HepG2 (cell line): ENCODE measurements at regions not wholly inside any gene's neighbourhood (a gene's known extent, or its start where the extent isn't known, plus 50 kb on each side); places are given as distances from the start of the nearest gene placed in this dataset.
A peak's percentile ranks its signal among the peaks of the same experiment; 100 is the strongest.

ENCODE experiments used
- ATAC-seq: fragments of 200-7000 bp; cut with Tn5 transposase; 3 replicates; pipeline ENCODE4 v1.9.1; 2020; ENCODE audit warnings: mild to moderate bottlenecking, moderate library complexity
- BruUV-seq: library from RNA; stranded (reverse); fragments of 400-500 nt; replicated peaks from 2 replicates; lab custom pipeline; 2021; lab: Mats Ljungman, UMichigan
- CTCF ChIA-PET: fragments of 300-600 bp; formaldehyde crosslinking; extraction: SDS; loops from one replicate; lab custom pipeline; 2021; ENCODE audit warnings: low total read pairs, inconsistent platforms, low intra/inter-chr PET ratio; lab: Yijun Ruan, JAX
- POLR2A ChIA-PET: fragments of 350-600 bp; sonication (Branson Sonifier 250); formaldehyde crosslinking; loops from one replicate; lab custom pipeline; 2020; ENCODE audit warnings: antibody characterized with exemption, inconsistent platforms; lab: Yijun Ruan, JAX
- DNase-seq: peaks from one replicate; pipeline ENCODE4 v3.0.0-alpha.2; 2015; ENCODE audit warnings: low spot score
- FAIRE-seq: peaks from 3 replicates; lab custom pipeline; 2011; peaks lifted over from hg19 to GRCh38; lab: Jason Lieb, UNC
- H2AFZ ChIP-seq: one replicate; pipeline ENCODE4 v1.6.1; 2011; ENCODE audit warnings: low read length, inconsistent platforms
- H3K27ac ChIP-seq: fragments of 300-600 bp; 3 replicates; pipeline ENCODE4 v1.8.0; 2011; ENCODE audit warnings: mixed run types, mild to moderate bottlenecking, mixed read lengths, low read length, inconsistent platforms; ENCODE audit not compliant: insufficient read depth; ENCODE audit errors: extremely low read length
- H3K27me3 ChIP-seq, 2 experiments: fragments of 200-600 bp in 1 of 2; 2 replicates in 1 of 2; 3 replicates in 1 of 2; pipeline versions ENCODE4 v1.6.0 to v1.8.0; 2011; ENCODE audit warnings: low read length in 2 of 2, mild to moderate bottlenecking in 2 of 2, moderate library complexity in 2 of 2, inconsistent platforms in 1 of 2; ENCODE audit not compliant: insufficient read depth in 2 of 2, control insufficient read depth in 1 of 2
- H3K36me3 ChIP-seq, 2 experiments: fragments of 200-600 bp in 1 of 2; replicated peaks in 1 of 2; 2 replicates in 1 of 2; 3 replicates in 1 of 2; pipeline versions ENCODE4 v1.5.1 to v1.8.0; 2011; ENCODE audit warnings: low read length in 2 of 2, inconsistent platforms in 1 of 2; ENCODE audit not compliant: insufficient read depth in 2 of 2, control insufficient read depth in 1 of 2
- H3K4me1 ChIP-seq: 2 replicates; pipeline ENCODE4 v1.5.1; 2012; ENCODE audit warnings: low read length, inconsistent platforms; ENCODE audit not compliant: insufficient read depth
- H3K4me2 ChIP-seq: 2 replicates; pipeline ENCODE4 v1.6.0; 2011; ENCODE audit warnings: low read depth, low read length, inconsistent platforms
- H3K4me3 ChIP-seq, 3 experiments: fragments of 200-600 bp in 1 of 3; sonication (generic), shearing (Covaris generic) in 1 of 3; replicated peaks in 1 of 3; 2 replicates each; pipeline ENCODE4 v1.5.1; 2011 to 2016; ENCODE audit warnings: low read length in 3 of 3, inconsistent platforms in 2 of 3, low read depth in 2 of 3, mild to moderate bottlenecking in 2 of 3, control low read depth in 1 of 3, mixed read lengths in 1 of 3; ENCODE audit not compliant: insufficient read depth in 1 of 3
- H3K79me2 ChIP-seq: one replicate; pipeline ENCODE4 v1.6.1; 2011; ENCODE audit warnings: low read length, inconsistent platforms; ENCODE audit not compliant: insufficient read depth
- H3K9ac ChIP-seq: 2 replicates; pipeline ENCODE4 v1.6.0; 2011; ENCODE audit warnings: mild to moderate bottlenecking, low read depth, low read length, inconsistent platforms; ENCODE audit not compliant: insufficient read depth
- H3K9me3 ChIP-seq: 2 replicates; pipeline ENCODE4 v1.5.1; 2012; ENCODE audit warnings: mild to moderate bottlenecking, low read length
- H4K20me1 ChIP-seq: 2 replicates; pipeline ENCODE4 v1.6.0; 2011; ENCODE audit warnings: inconsistent platforms, mild to moderate bottlenecking, low read length, moderate library complexity; ENCODE audit not compliant: insufficient read depth
- FOSL1 ChIP-seq: sonication (generic); formaldehyde crosslinking; IDR thresholded peaks from 2 replicates; pipeline ENCODE4 v1.9.0; 2021; ENCODE audit warnings: missing genetic modification reagents, borderline replicate concordance
- FOXP1 ChIP-seq, 2 experiments: fragments of 450-650 bp in 1 of 2; IDR thresholded peaks; 2 replicates each; pipeline ENCODE4 v1.6.1; 2017 to 2018; ENCODE audit warnings: antibody characterized with exemption in 1 of 2
- HDAC2 ChIP-seq: sonication (generic); formaldehyde crosslinking; IDR thresholded peaks from 2 replicates; pipeline ENCODE4 v1.4.0; 2020; ENCODE audit warnings: missing genetic modification reagents
- HES4 ChIP-seq: sonication (generic); formaldehyde crosslinking; IDR thresholded peaks from 2 replicates; pipeline ENCODE4 v1.9.0; 2021; ENCODE audit warnings: mild to moderate bottlenecking, missing genetic modification reagents, borderline replicate concordance
- MAFK ChIP-seq, 2 experiments: IDR thresholded peaks in 1 of 2; conservative IDR thresholded peaks in 1 of 2; 2 replicates each; pipeline ENCODE4 v1.6.1; 2011; ENCODE audit warnings: improper control_type of control experiment in 2 of 2, low read length in 2 of 2
- NFE2 ChIP-seq: sonication (generic); formaldehyde crosslinking; IDR thresholded peaks from 2 replicates; pipeline ENCODE4 v1.4.0; 2020; ENCODE audit warnings: missing genetic modification reagents
- NFIB ChIP-seq: sonication (generic); formaldehyde crosslinking; IDR thresholded peaks from 2 replicates; pipeline ENCODE4 v1.9.0; 2021; ENCODE audit warnings: missing genetic modification reagents, mild to moderate bottlenecking, borderline replicate concordance
- NFYC ChIP-seq: IDR thresholded peaks from 2 replicates; pipeline ENCODE4 v1.6.1; 2016; ENCODE audit warnings: missing genetic modification reagents, missing compliant biosample characterization
- PBX2 ChIP-seq: IDR thresholded peaks from 2 replicates; pipeline ENCODE4 v1.6.1; 2016; ENCODE audit warnings: control low read depth
- PPARG ChIP-seq: conservative IDR thresholded peaks from 2 replicates; pipeline ENCODE4 v1.6.1; 2016; ENCODE audit warnings: missing biosample characterization, missing genetic modification reagents
- RBAK ChIP-seq: sonication (generic); formaldehyde crosslinking; IDR thresholded peaks from 2 replicates; pipeline ENCODE4 v1.5.1; 2020; ENCODE audit warnings: mild to moderate bottlenecking, missing genetic modification reagents
- REPIN1 ChIP-seq: sonication (generic); formaldehyde crosslinking; IDR thresholded peaks from 2 replicates; pipeline ENCODE4 v1.8.0; 2022; ENCODE audit warnings: missing genetic modification reagents, low read depth, mild to moderate bottlenecking, borderline replicate concordance
- SP1 ChIP-seq, 2 experiments: fragments of 450-650 bp in 1 of 2; sonication (generic) in 1 of 2; formaldehyde crosslinking in 1 of 2; IDR thresholded peaks; 2 replicates each; pipeline versions ENCODE4 v1.4.0 to v1.6.1; 2016 to 2020; ENCODE audit warnings: missing genetic modification reagents in 1 of 2
- TFAP4 ChIP-seq: sonication (generic); IDR thresholded peaks from 2 replicates; pipeline ENCODE4 v1.6.1; 2016; ENCODE audit warnings: low read depth, borderline replicate concordance
- ZMAT5 ChIP-seq: sonication (generic); formaldehyde crosslinking; IDR thresholded peaks from 2 replicates; pipeline ENCODE4 v1.5.0; 2020; ENCODE audit warnings: mild to moderate bottlenecking, low read depth, missing genetic modification reagents, borderline replicate concordance
- ZNF160 ChIP-seq: sonication (generic); formaldehyde crosslinking; IDR thresholded peaks from 2 replicates; pipeline ENCODE4 v1.8.0; 2022; ENCODE audit warnings: mild to moderate bottlenecking, inconsistent platforms, missing genetic modification reagents
- ZNF441 ChIP-seq: sonication (generic); formaldehyde crosslinking; IDR thresholded peaks from 2 replicates; pipeline ENCODE4 v1.7.0; 2021; ENCODE audit warnings: missing genetic modification reagents, borderline replicate concordance
- ZNF615 ChIP-seq: sonication (generic); formaldehyde crosslinking; IDR thresholded peaks from 2 replicates; pipeline ENCODE4 v1.5.0; 2020; ENCODE audit warnings: mild to moderate bottlenecking, missing genetic modification reagents, borderline replicate concordance
- WGBS: methylation state at CpG from one replicate; pipeline ENCODE4 v1.1.6; 2017; ENCODE audit warnings: low lambda C conversion rate; 5-methylcytosine and 5-hydroxymethylcytosine counted together
- in situ Hi-C: cut with HindIII; loops from 2 replicates; pipeline ENCODE4 v1.10.0; 2017; ENCODE audit warnings: low pct_unique_long_range_greater_than_20kb; ENCODE audit not compliant: extremely low pct_ligation_motif_present
- intact Hi-C: fragments of 100-400 bp; cut with micrococcal nuclease; formaldehyde crosslinking; loops from one replicate; pipeline ENCODE4 v1.10.0; 2022; ENCODE audit not compliant: unreplicated experiment

GRCh38 chr6:55017555-55018300 is 156.6 kb upstream of the HCRTR2 start:
- ATAC-seq (no peak), FAIRE-seq (no peak), DNase-seq (no peak)
- intact Hi-C loops (no loop called here), in situ Hi-C loops (no loop called here)
- CTCF ChIA-PET, result no interaction called here
- H3K27me3 ChIP-seq, result no peaks in the 10 kb centered on the region
- no peak overlapping the region for H3K4me2 ChIP-seq
- POLR2A ChIA-PET, result no interaction called here
- no peaks in the 10 kb centered on the region for H3K36me3 ChIP-seq
- H2AFZ ChIP-seq, result no peak overlapping the region
- WGBS, result 0% methylated on average over 1 of the region's 1 CpG
- no peaks in the 10 kb centered on the region for H3K79me2 ChIP-seq
- H4K20me1 ChIP-seq, result no peaks in the 10 kb centered on the region
- H3K4me3 ChIP-seq, result no peak overlapping the region
- TF ChIP-seq MAFK (conservative IDR thresholded peaks at IDR 0.05 in 1 of 2, IDR thresholded peaks at IDR 0.05 in 1 of 2; ENCODE audit: low read length in 2 of 2) (0 out of 4 replicates have a peak, but pooled peaks of 1 of the 2 experiments have one; percentile 41), SP1 (IDR thresholded peaks at IDR 0.05) (no peak), SP1 (CRISPR knock-in tag; IDR thresholded peaks at IDR 0.05) (no peak), HES4 (no peak), NFYC (no peak)
- no TSS peak for BruUV-seq
- no peaks in the 10 kb centered on the region for H3K4me1 ChIP-seq
- no peak overlapping the region for H3K9ac ChIP-seq
- no peaks in the 10 kb centered on the region for H3K9me3 ChIP-seq
- no peak overlapping the region for H3K27ac ChIP-seq

- in situ Hi-C loops, result no loop called here
Measured at GRCh38 chr6:55019591-55019990, 154.7 kb upstream of the HCRTR2 start.

More at GRCh38 chr6:55019591-55019990, 154.7 kb upstream of the HCRTR2 start:
- ChIA-PET CTCF (no interaction called here), POLR2A (no interaction called here)
- Histone ChIP-seq H3K4me1 (no peaks in the 10 kb centered on the region), H3K36me3 (no peaks in the 10 kb centered on the region), H3K4me2 (no peak overlapping the region), H3K9ac (no peak overlapping the region), H3K27ac (no peak overlapping the region), H3K79me2 (no peaks in the 10 kb centered on the region), H4K20me1 (no peaks in the 10 kb centered on the region), H3K27me3 (no peaks in the 10 kb centered on the region), H3K4me3 (no peak overlapping the region), H3K9me3 (no peaks in the 10 kb centered on the region)
- no peak for FAIRE-seq
- no TSS peak for BruUV-seq
- intact Hi-C loops, result no loop called here
- no peak for ATAC-seq
- DNase-seq, result no peak
- TF ChIP-seq REPIN1 (CRISPR knock-in tag) (no peak), PBX2 (CRISPR knock-in tag) (no peak), NFIB (CRISPR knock-in tag) (no peak), FOSL1 (CRISPR knock-in tag) (no peak), RBAK (CRISPR knock-in tag) (no peak), NFE2 (CRISPR knock-in tag) (no peak), ZNF441 (CRISPR knock-in tag) (no peak), ZNF160 (CRISPR knock-in tag) (no peak), HDAC2 (CRISPR knock-in tag) (no peak), ZMAT5 (no peak), ZNF615 (CRISPR knock-in tag) (no peak), PPARG (CRISPR knock-in tag) (no peak), FOXP1 (IDR thresholded peaks at IDR 0.05) (no peak), FOXP1 (CRISPR knock-in tag; IDR thresholded peaks at IDR 0.05) (no peak), TFAP4 (no peak)
- TF ChIP-seq, all 625 proteins: peak for 0
- no peak overlapping the region for H2AFZ ChIP-seq
